ENCODE measurements at regions not wholly inside any gene's neighbourhood (a gene's known extent, or its start where the extent isn't known, plus 50 kb on each side); places are given as distances from the start of the nearest gene placed in this dataset.

DNA sequence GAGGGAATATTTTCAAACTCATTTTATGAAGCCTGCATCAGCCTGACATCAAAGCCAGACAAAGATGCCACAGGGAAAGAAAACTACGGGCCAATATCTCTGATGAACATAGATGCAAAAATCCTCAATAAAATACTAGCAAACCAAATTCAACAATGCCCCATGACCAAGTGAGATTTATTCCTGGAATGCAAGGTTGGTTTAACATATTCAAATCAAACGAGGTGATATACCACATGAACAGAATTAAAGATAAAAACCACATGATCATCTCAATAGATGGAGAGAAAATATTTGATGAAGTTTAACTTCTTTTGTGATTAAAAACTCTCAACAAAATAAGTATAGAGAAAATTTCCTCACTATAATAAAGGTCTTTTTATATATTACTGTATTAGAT, 792.0 kb upstream of the ZNF608 start:
- intact Hi-C loops (cut with DNase I): no loop called here
- no peaks in the 10 kb centered on the region for H3K4me1 ChIP-seq
- DNase-seq (no peak), ATAC-seq (no peak)
- no peak overlapping the region for H3K27ac ChIP-seq
- no peak overlapping the region for H3K4me3 ChIP-seq
- no peaks in the 10 kb centered on the region for H3K36me3 ChIP-seq
- no peaks in the 10 kb centered on the region for H3K27me3 ChIP-seq (ENCODE audit: low read depth)
- TF ChIP-seq, protein P1, sequence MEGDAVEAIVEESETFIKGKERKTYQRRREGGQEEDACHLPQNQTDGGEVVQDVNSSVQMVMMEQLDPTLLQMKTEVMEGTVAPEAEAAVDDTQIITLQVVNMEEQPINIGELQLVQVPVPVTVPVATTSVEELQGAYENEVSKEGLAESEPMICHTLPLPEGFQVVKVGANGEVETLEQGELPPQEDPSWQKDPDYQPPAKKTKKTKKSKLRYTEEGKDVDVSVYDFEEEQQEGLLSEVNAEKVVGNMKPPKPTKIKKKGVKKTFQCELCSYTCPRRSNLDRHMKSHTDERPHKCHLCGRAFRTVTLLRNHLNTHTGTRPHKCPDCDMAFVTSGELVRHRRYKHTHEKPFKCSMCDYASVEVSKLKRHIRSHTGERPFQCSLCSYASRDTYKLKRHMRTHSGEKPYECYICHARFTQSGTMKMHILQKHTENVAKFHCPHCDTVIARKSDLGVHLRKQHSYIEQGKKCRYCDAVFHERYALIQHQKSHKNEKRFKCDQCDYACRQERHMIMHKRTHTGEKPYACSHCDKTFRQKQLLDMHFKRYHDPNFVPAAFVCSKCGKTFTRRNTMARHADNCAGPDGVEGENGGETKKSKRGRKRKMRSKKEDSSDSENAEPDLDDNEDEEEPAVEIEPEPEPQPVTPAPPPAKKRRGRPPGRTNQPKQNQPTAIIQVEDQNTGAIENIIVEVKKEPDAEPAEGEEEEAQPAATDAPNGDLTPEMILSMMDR (IDR thresholded peaks at IDR 0.05): no peak
- H3K9me3 ChIP-seq: peaks cover 14% of the 10 kb centered on the region

DNA sequence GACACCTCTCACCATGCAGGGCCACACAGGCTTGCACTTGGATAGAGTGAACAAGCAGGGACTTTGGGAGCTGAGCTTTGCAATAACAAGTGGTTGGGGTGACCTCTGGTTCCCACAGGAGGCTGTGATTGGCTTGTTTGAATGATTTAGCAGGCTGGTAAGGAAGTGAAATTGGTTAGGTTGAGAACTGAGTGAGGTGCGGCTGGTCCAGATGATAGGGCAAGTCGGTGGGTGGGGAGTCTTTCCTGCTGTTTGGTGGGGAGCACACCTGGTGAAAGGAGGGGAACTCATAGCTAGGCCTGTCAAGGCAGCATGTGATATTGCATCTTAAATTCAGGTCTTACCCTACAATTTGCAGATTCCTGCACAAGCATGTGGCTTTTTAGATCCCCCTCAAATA, 794.6 kb upstream of the ZNF608 start:
- H3K4me1 ChIP-seq: no peaks in the 10 kb centered on the region
- no peak for DNase-seq
- no peak overlapping the region for H3K27ac ChIP-seq
- no peak for ATAC-seq
- no peaks in the 10 kb centered on the region for H3K36me3 ChIP-seq
- peaks cover 14% of the 10 kb centered on the region for H3K9me3 ChIP-seq
- TF ChIP-seq, protein P1 (IDR thresholded peaks at IDR 0.05): no peak
- intact Hi-C loops (cut with DNase I): no loop called here
- no peaks in the 10 kb centered on the region for H3K27me3 ChIP-seq (ENCODE audit: low read depth)
- no peak overlapping the region for H3K4me3 ChIP-seq

DNA sequence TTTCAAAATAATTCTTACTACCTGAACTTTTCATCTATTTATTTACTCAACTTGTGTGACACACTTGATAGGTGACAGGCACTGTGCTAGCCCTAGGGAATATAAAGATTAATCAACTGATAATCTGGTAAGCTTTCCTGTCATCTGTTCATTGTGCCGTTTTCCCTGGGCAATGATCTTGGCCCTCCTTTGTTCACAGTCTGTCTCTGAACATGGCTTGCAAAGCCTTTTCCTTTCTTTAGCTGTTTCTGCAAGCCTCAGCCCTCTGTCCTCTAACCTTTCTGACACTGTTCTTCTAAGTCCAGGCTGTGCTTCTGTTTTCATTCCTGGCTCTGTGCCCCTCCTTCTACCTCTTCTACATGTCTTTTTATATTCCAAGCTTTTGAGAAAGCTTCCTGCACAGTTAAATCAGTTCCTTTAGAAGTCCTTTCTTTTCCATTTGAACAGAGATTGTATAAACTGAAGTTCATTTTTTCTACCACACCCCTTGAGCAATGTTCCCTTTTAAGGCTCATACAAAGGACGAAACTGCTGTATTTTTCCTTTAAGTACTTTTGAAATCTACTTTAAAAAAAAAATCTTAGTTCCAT, 803.0 kb upstream of the ZNF608 start:
- intact Hi-C loops (cut with DNase I): no loop called here
- DNase-seq (no peak), ATAC-seq (no peak)
- TF ChIP-seq, protein P1 (IDR thresholded peaks at IDR 0.05): no peak
- H3K9me3 ChIP-seq: no peaks in the 10 kb centered on the region
- no peak overlapping the region for H3K4me3 ChIP-seq
- no peaks in the 10 kb centered on the region for H3K27me3 ChIP-seq (ENCODE audit: low read depth)
- no peaks in the 10 kb centered on the region for H3K36me3 ChIP-seq
- H3K27ac ChIP-seq: no peak overlapping the region
- peaks cover 13% of the 10 kb centered on the region for H3K4me1 ChIP-seq

DNA sequence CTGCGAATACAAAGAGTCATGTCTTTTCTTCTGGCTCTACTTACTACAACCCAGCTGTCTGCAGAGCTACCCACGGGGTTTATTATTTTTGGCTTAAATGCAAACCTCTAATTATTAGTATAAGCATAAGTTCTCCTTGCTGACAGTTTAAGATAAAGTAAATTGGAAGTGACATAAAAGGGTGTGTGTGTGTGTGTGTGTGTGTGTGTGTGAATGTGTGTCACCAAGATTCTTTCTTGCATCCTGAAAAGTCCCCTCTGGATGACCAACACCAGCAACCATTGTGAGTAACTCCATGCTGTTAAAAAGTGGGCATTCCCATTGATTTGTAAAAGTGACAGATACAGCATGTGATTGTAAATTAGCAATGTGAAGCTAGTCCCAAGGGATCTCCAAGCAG, 803.8 kb upstream of the ZNF608 start:
- no peak for DNase-seq

DNA sequence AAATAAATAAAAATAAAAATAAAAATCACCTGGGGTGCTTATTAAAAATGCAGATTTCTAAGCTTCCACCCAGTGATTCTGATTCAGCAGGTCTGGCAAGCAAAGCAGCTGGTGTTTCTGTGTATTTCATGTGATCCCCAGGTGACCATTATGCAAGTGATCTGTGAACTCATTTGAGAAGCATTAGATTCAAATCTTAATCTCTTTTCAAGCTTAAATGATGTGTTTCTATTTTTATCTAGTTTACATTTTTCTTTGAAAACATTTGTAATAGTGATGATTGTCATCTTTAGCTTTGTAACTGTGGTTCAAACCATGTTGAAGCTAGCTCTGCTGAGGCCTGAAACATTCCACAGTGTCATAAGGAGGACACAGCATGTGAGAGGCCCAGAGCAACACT, 804.8 kb upstream of the ZNF608 start:
- ATAC-seq (no peak), DNase-seq (no peak)
- H3K9me3 ChIP-seq: no peaks in the 10 kb centered on the region
- H3K4me3 ChIP-seq: no peak overlapping the region
- H3K4me1 ChIP-seq: peaks cover 13% of the 10 kb centered on the region
- no peaks in the 10 kb centered on the region for H3K36me3 ChIP-seq
- H3K27me3 ChIP-seq (ENCODE audit: low read depth): no peaks in the 10 kb centered on the region
- TF ChIP-seq, protein P1 (IDR thresholded peaks at IDR 0.05): no peak
- no peak overlapping the region for H3K27ac ChIP-seq
- intact Hi-C loops (cut with DNase I): no loop called here

More for the DNA sequence above, 803.8 kb upstream of the ZNF608 start:
- Histone ChIP-seq H3K9me3 (no peaks in the 10 kb centered on the region), H3K4me3 (no peak overlapping the region), H3K36me3 (no peaks in the 10 kb centered on the region), H3K27ac (no peak overlapping the region), H3K27me3 (ENCODE audit: low read depth) (no peaks in the 10 kb centered on the region), H3K4me1 (peaks cover 13% of the 10 kb centered on the region)
- no peak for ATAC-seq
- intact Hi-C loops (cut with DNase I): no loop called here
- TF ChIP-seq, protein P1 (IDR thresholded peaks at IDR 0.05): no peak
